Body of pancreas (tissue), 4 donors: ENCODE measurements at regions not wholly inside any gene's neighbourhood (a gene's known extent, or its start where the extent isn't known, plus 50 kb on each side); places are given as distances from the start of the nearest gene placed in this dataset.

Experiments used
- POLR2A ChIP-seq, 3 donors: fragments of 450-650 bp; IDR thresholded peaks; one replicate each; pipeline ENCODE4 v1.6.1; 2016; ENCODE audit warnings: antibody characterized with exemption in 3 of 3, mild to moderate bottlenecking in 2 of 3
- TF ChIP-seq, protein P1 (sequence below), 7 experiments: fragments of 450-650 bp in 4 of 7; fragments of 200-600 bp in 3 of 7; sonication (generic) in 3 of 7; IDR thresholded peaks; one replicate each; pipeline ENCODE4 v1.5.1; 2016 to 2019; ENCODE audit warnings: antibody characterized with exemption in 7 of 7

DNA sequence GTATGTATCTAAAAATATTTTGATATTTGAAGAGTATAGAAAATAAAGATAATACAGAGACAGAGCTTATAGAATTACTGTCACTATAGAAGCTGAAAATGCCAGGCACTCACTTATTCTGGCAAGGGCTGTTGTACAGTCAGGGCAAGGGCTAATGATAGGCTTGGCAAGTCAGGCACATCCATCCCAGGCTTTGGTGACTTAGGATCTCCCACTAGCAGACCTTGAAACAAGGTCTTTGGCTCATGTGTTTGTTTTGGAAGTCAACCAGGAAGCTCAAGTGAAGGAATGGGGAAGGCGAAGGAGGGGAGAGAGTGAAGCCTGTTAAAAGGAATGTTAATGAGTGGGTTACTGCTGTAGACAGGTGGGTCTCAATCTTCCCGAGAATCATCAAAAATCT lies 199.1 kb upstream of the SUCLG2 start:
- TF ChIP-seq, protein P1, sequence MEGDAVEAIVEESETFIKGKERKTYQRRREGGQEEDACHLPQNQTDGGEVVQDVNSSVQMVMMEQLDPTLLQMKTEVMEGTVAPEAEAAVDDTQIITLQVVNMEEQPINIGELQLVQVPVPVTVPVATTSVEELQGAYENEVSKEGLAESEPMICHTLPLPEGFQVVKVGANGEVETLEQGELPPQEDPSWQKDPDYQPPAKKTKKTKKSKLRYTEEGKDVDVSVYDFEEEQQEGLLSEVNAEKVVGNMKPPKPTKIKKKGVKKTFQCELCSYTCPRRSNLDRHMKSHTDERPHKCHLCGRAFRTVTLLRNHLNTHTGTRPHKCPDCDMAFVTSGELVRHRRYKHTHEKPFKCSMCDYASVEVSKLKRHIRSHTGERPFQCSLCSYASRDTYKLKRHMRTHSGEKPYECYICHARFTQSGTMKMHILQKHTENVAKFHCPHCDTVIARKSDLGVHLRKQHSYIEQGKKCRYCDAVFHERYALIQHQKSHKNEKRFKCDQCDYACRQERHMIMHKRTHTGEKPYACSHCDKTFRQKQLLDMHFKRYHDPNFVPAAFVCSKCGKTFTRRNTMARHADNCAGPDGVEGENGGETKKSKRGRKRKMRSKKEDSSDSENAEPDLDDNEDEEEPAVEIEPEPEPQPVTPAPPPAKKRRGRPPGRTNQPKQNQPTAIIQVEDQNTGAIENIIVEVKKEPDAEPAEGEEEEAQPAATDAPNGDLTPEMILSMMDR (IDR thresholded peaks at IDR 0.05), result no peak
- no peak for TF ChIP-seq POLR2A (IDR thresholded peaks at IDR 0.05)
